AML-193 (cell line): ENCODE measurements at regions not wholly inside any gene's neighbourhood (a gene's known extent, or its start where the extent isn't known, plus 50 kb on each side); places are given as distances from the start of the nearest gene placed in this dataset.
"Not testable (repeated sequence)": the region's sequence is repeated elsewhere in the genome, so short reads cannot be mapped to it uniquely, and the experiment has no call there.

ENCODE experiments used
- DNase-seq, 2 experiments: peaks; one replicate each; lab custom pipeline; 2025; lab: John Stamatoyannopoulos, UW

DNA sequence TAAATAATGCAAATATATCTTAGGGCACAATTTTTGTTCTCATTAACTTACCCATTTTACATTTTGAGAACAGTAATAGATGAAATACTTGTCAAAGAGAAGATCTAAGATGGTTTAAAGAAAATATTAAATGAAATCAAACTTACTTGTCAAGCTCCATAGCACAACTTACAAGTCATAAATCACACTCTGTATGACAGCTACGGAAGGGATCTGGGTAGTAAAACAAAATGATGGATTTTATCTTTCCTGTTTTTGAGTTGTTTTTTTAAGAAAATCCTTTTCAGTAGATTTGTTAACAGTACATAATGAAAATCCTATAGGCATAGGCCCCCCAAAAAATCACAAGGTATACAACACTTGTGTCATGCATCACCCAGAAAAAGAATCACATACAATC is 84.4 kb upstream of the ANTXRL start:
- DNase-seq, result not testable (repeated sequence)

DNA sequence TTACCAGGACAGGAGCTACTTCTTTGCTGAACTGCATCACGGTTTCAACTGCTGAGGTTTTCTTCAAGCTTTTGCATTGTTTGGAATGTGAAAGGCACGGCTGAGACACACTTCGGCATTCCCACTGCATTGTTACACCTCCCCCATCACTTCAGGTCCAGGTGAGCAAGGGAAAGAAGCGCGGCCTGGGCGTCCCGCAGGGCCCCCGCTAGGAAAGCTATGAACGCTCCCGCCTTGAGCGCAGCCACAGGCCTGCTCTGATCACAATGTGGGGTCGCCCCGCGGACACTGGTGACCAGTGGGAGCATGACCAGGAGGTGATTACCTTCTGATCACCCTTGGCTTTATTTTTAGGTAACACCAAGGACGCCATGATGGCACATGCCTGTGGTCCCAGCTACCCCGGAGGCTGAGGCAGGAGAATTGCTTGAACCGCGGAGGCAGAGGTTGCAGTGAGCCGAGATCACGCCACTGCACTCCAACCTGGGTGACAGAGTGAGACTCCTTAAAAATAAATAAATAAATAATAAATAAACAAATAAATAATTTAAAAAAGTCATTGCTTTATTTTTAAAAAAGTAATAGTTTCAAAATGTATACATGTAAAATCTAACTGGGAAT is 82.2 kb upstream of the ANTXRL start:
- not testable (repeated sequence) for DNase-seq

DNA sequence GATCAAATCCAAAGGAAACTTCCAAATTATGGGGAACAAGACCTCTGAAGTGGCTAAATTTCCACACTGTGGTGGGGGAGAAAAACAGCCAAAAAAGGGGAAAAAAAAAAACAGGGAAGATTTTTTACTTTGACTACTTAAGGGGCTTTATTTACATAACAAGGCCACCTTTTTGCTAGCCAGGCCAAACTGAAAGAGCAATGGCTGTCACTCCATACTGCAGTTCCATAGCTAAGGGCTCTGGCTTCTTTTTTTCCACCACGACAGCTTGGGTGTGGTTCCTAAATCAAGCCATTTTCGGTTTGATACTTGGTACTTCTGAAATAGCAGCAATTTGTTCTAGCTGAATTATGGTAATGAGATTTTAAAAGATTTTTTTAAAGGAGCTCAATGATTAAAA is 76.4 kb upstream of the ANTXRL start:
- DNase-seq, result not testable (repeated sequence)

DNA sequence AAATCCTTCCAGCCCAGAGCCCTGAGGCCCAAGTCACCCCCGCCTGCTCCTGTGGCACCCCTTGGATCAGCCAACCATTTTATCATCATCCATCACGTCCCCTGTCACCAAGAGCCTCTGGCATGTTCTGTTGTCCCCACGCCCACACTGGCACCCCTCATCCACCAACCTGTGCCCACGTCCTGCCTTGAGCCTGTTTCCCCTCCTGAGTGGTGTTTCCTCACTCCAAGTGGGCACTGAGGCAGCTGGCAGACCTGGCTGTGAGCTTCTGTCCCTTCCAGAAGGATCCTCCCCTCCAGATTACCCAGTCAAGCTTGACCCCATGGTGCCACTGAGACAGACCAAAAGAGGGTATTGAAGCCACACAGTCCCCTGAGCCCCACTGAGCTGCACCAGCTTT is 71.4 kb upstream of the ANTXRL start:
- no peak for DNase-seq

DNA sequence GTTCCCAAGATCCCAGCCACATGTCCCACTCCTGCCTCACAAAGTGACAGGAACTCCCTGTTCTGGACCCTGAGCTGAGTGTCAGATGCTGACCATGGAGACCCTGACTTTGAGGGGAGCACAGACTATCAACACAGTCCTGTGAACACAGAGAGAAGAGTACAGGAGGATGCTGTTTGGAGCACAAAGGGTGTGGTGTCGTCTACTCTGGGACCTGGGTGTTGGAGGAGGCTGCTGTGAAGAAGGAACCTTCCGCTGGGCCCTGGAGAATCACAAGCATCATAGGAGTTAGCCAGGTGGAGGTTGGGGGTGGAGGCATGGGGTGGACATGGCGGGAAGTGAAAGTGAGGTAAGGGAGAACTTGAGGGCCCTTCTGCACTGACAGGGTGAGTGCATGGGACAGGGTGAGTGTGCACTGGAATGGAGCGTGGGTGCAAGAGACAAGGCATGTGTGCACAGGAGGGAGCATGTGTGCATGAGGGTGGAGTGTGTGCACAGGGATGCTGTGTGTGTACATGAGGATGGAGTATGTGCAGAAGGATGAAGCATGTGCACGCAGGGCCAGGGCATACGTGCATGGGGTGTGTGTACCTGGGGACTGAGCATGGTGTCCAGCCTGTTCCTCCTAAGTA is 70.7 kb upstream of the ANTXRL start:
- no peak for DNase-seq

DNA sequence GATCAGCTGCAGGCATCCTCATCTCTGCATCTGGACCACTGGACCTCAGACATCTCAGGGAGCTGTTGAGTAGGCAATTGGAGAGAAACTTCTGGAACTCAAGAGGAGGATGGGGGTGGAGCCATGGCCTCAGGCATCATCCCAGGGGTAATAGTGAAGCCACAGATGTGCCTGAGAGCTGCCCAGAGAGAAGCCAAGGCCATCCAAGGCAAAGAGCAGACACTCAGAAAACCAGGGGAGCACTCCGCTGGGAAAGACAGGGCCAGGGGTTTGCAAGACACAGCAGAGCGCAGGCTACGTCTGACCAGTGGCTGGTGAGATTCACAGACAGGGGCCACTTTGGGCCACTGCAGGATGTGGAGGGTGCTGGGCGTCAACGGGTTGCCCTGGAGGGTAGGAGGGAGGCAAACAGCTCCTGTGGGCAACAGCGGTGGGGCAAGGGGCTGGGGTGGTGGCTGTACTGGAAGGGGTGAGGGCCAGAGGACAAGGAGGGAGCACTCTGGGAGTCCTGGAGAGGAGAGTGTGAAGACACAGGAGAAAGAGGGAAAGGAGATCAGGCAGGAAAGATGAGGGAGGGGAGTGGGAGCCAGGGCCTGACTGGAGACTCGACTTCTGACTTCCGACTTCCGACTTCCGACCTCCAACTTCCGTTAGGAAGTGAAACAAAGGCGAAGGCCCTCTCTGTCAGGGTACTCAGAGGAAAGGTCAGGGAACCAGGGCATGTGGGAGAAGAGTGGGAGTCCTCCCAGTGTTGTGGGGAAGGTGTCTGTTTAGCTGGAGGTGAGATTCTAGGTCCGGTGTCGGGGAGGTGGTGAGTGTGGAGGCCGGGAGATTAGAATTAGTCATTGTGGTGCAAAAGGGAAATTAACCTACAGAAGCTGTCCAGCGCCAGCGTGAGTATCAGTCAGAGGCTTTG is 69.7 kb upstream of the ANTXRL start:
- DNase-seq, result peak; percentile 53 to 72

DNA sequence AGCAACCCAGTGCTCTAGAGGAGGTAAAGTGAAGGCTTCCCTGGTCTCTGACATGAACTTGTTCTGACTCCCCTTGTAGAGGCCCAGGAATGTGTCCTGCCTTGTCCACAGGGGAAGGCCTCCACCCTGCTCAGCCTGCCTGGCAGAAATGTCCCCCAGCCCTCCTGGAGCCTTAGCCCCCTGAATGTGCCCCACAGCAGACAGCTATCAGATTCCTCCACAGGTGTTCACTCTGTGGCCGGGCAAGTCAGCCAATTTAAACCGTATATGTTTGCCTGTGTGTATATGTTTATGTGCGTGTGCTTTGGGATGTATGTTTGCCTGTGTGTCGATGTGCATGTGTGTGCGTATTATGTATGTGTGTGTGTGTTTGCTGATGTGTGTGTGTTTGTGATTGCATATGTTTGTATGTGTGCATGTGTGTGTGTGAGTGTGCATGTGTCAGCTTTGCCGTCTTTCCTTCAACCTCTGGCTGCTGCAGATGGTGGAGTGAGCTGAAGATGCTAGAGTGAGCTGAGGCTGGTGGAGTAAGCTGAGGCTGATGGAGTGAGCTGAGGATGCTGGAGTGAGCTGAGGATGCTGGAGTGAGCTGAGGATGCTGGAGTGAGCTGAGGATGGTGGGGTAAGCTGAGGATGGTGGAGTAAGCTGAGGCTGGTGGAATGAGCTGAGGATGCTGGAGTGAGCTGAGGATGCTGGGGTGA is 68.9 kb upstream of the ANTXRL start:
- DNase-seq, result no peak

DNA sequence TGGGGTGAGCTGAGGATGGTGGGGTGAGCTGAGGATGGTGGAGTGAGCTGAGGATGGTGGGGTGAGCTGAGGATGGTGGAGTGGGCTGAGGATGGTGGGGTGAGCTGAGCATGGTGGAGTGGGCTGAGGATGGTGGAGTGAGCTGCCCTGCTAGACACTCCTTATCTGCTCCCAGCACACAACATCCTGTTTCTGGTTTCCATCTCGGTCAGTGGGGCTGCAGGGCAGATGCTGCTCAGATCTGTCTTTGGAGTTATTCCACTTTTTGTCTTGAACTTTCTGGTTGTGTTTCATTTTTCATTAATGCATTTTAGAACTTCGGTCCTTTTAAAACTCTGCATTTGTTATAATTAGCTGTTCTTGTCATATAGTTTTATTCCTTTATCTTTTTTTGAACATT is 67.9 kb upstream of the ANTXRL start:
- DNase-seq, result no peak

DNA sequence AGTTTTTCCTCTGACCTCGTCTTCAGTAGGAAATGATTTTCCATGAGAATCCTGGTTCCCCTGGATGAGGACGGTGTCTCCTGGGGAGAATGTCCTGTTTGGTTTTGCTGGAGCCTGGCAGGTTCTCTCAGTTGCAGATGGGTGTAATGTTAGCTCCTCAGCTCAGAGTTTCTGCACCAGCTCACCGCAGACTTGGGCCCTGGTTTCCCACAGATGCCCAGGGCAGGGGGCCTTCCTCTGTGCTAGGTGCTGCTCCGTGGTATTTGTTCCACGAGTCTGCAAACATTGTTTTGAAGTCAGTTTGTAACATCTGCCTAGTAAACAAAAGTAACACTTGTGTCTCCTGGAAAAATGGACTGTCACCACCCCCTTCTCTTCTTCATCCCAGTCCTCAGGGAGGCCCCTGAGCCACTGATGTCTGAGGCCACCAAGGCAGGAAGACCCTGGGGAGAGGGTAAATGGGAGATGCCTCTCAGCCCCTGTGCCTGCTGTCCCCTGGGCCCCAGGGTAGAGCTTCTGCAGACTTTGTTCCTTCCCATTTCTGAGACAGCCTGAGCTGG is 67.3 kb upstream of the ANTXRL start:
- not testable (repeated sequence) for DNase-seq

DNA sequence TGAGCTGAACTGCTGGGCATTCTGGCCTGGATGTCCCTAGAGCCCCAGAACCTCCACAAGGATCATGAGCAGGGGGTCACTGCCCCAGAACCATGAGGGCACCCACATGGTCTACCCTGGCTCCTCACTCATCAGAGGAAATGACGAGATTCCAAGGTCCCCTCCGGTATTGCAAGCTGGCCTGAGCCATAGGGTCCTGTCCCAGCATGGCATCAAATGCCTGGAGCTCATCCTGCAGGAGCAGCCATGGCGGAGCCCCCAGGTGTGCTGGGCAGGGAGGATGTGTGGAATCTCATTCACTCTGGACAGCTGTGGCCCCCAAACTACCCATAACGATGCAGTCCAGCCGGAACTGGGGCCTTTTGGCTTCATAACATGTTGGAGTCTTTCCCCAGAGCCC is 66.6 kb upstream of the ANTXRL start:
- no peak for DNase-seq

DNA sequence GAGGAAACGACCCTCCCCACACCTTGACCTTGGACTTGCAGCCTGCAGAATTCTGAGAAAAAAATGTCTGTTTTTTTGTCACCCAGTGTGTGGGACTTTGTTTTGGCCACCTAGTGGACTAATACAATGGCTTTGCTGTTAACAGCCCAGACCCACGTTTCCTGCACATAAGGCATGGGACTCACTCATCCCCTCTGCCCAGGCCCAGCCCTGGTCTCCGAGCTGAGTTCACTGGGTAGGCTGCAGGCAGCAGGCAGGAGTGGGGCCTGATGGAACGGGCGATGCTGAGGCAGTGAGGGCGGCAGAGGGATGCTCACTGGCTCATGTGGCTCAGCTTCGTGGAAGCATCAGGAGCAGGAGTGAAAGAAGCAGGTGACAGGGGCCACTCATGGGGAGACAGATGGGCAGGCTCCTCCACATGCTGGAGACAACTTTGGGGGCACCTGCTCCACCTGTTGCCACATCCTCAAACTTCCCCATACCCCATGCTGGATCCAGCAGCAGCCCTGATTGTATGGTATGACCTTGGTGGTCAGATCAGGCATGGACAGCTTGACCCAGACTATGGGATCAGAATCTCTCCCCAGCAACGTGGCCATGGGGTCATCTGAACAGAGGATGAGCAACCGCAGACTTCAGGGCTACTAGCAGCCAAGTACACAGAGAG is 65.8 kb upstream of the ANTXRL start:
- no peak for DNase-seq

DNA sequence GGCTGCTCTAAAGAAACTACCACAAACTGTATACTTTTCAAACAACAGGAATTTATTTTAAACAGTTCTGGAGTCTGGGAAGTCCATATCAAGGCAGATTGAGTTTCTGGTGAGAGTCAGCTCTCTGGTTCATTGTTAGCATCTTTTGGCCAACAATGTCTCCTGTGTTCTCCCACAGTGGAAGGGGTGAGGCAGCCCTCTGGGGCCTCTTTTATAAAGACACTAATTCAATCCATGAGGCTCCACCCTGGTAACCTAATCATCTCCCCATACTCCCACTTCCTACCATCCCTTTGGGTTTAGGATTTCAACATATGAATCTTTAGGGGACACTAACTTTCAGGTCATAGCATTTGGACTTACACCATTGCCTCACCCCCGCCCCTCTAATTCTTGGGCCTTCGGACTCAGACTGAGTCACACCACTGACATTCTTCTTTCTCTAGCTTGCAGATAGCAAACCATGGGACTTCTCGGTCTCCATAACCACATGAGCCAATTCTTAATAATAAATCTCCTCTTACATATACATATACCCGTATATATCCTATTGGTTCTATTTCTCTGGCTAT is 64.3 kb upstream of the ANTXRL start:
- no peak for DNase-seq

DNA sequence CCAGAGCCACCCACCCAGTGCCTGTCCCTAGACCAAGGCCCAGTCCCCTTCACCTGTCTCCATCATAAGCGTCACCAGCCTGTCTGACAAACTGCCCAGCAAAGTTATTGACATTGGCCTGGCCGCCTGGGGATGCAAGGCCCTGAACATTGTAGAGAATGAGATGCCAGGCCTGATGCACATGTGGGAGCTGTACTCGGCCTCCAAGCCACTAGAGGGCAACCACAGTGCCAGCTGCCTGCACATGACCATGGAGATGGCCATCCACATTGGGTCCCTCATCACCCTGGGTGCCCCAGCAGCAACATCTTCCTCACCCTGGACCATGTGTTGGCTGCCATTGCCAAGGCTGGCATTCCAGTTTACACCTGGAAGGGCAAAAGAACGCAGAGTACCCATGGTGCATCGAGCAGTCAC is 63.7 kb upstream of the ANTXRL start:
- DNase-seq, result no peak

DNA sequence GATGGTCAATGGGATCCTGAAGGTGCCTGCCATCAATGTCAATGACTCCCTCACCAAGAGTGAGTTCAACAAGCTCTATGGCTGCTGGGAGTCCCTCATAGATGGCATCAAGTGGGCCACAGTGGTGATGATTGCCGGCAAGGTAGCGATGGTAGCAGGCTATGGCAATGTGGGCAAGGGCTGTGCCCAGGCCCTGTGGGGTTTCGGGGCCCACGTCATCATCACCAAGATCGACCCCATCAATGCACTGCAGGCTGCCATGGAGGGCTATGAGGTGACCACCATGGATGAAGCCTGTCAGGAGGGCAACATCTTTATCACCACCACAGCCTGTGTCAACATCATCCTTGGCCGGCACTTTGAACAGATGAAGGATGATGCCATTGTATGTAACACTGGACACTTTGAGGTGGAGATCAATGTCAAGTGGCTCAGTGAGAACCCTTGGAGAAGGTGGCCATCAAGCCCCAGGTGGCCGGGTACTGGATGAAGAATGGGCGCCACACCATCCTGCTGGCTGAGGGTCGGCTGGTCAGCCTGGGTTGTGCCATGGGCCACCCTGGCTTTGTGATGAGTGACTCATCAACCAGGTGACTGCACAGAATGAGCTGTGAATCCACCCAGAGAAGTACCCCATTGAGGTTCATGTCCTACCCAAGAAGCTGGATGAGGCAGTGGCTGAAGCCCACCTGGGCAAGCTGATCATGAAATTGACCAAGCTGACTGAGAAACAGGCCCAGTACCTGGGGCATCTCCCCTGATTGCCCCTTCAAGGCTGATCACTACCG is 63.0 kb upstream of the ANTXRL start:
- no peak for DNase-seq

DNA sequence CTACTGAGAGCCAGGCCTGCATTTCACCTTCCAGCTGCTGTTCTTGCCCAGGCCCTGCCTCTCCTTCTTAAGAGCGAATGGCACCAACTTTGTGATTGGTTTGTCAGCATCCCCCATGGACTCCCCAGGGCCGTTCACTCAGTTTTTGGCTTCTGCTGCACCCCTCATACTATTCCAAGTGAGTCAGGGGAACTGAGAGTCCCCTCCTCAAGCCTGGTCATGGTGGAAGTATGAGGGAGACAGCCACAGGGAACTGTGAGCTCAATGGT is 62.4 kb upstream of the ANTXRL start:
- DNase-seq, result no peak

DNA sequence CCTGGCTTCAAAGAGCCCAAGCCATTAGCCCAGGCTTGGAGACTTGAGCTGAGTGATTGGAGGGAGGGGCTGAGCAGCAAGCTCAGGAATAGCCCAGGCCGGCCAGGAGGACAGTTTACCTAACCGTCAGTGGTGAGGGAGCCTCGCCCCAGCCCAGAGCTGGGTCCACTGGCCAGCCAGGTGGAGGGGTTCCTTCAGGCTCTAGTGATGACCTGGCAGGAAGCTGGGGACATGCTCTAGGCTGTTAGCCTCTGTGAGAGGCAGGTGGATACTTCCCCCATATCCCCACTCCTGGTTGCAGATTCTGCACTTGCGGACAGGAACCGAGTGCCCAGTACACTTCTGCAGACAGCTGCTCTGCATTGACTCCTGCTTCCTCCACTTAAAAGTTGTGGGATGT is 61.2 kb upstream of the ANTXRL start:
- no peak for DNase-seq

DNA sequence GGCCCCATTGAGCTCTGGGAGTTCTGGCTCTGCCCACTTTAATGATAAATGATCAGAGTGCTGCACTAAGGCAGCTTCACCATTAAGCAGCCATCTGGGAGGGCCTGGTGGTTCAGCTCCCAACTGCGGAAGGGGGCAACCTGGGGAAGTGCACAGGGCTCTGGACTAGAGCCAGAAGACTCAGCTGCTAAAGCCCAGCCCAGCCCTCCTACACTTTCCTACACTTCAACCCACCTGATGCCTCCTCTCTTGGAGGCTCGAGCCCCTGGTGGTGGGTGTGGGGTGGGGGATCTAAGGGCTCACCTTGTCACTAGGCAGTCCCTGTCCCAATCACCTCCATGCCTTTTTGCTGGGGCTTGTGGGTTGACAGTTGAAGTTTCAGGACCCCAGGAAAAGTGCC is 60.6 kb upstream of the ANTXRL start:
- no peak for DNase-seq

DNA sequence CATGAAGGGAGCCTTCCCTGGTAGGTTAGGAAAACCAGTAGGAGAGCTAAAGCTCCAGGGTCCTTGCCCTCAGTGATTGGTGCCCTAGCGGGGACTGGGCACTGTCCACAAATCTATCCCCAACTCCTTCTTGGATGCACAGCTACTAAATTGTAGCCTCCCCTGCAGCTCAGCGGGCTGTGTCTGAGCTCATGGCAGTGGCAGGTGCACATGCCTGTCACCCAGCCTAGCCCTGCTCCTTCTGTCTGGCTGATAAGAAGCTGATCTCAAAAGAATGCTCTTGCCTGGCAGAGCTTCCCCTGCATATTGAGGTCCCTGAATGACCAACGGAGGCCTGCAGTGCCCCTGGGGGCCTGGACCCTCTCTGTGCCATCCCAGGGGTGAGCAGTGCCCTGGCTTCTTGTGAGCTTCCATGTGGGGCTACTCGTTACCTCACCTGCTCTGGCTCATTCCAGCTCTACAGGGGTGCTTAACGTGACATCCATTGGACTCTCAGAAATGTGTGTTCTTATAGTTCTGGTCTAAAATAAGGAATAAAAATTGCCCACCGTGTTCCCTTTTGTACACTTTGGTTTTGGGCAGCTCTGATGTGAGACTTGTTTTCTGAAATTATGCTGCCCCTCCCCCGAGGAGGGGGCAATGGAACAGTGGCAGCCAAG is 59.8 kb upstream of the ANTXRL start:
- DNase-seq, result no peak

DNA sequence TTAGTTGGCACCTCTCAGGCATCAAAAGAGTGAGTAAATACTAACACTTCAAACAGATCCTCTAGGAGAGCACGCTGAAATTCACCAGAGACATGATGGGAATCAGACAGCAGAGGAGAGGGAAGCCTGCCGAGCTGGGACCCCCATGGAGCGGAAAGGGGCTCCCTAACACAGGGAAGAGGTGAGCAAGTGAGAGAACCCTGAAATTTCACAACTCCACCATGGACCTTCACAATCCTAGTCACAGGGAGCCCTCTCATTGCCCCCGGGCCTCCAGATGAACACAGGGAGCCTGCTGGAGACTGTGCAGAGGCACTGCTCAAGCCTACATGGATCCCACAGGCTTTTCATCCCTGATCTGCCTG is 59.2 kb upstream of the ANTXRL start:
- no peak for DNase-seq

DNA sequence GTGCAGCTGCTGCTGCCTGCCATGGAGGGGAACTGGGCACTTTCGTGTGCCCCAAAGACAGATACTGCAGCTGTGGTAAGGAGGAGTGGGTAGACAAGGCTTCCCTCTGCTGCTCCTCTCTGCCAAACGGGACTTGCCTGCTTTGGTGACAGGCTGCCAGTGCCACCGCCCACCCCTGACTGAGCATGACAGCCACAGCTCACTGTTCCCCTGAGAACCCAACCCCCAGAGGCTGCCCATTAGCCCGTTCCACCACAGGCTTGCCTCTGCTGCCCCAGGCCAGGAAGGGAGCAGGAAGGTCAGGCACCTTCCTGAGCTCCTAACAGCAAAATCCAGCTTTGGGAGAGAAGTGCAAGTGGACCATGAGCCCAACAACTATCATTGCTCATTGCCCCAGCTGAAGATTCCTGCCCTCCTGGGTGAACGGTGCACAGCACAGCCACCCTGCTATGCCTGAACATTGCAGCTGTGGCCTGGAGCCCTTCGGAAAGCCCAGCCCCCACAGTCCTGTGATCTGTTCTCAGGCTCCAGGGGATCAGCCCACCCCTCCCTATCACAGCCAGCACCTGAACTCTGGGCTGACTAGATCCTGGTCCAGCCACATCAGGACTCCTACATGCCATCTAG is 58.7 kb upstream of the ANTXRL start:
- no peak for DNase-seq
